ENCODE measurements at regions not wholly inside any gene's neighbourhood (a gene's known extent, or its start where the extent isn't known, plus 50 kb on each side); places are given as distances from the start of the nearest gene placed in this dataset.
"Not testable (repeated sequence)": the region's sequence is repeated elsewhere in the genome, so short reads cannot be mapped to it uniquely, and the experiment has no call there.

DNA sequence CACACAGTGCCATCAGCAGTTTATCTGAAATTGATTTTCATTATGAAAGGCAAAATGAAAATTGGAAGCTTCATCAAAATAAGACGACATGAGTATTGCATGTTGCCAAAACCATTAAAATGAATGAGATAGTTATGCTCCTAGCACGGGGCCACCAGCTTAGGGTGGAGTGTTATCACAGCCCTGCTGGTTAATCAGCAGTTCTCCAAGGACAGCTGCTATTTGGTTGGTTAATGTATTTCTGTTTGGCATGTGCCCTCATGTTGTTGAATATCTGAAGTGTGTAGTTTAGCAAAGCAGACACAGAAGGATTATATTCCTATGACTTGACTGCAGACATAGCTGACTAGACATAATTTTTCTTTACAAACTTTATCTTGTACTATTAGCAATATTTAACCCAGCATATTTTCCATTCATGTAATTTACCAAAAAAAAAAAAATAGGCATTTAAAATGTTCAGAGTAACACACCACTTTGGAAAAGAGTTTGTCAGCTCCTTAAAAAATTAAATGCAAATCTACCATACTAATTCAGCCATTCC lies 98.6 kb upstream of the PIK3R1 start:
- H3K27ac ChIP-seq: no peak overlapping the region
- no peak for DNase-seq (ENCODE audit: low read depth, low spot score)

DNA sequence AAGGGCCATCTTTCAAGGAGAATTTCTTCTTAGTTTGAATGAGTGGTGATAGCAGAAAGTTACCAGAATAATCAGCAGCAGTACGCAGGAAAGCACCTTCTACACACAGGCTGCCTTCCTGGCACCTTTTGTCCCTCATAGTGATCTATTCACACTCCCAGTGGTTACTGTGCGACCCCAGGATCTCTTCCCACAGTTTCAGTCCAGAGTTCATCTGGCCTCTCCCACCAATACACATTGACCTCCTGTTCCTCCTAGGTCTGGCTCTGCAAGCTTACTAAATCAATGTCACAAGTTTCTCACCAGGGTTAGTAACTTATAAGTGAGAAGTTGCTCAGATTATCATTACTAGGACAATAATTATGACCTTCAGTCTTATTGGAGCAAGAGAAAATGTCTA lies 99.1 kb upstream of the PIK3R1 start:
- H3K27ac ChIP-seq: no peak overlapping the region
- DNase-seq (ENCODE audit: low read depth, low spot score): no peak

DNA sequence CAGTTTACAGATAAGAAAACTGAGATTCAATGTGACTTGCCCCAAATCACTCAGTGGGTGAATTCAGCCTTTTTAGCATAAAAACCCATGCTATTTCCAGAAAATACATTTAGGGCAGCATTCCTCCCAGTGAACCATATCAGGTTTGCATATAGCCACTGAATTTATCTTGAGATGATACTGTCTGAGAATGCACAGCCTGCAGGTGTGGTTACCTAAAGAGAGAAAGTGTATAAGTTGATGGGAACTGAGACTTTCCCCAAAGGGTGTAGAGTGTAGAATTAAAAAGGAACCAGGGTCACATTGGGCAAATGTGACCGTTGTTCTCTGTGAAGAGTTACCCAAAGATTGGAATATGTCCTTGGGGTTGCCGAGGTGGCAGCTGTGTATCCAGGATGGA lies 100.0 kb upstream of the PIK3R1 start:
- no peak overlapping the region for H3K27ac ChIP-seq
- DNase-seq (ENCODE audit: low read depth, low spot score): no peak

DNA sequence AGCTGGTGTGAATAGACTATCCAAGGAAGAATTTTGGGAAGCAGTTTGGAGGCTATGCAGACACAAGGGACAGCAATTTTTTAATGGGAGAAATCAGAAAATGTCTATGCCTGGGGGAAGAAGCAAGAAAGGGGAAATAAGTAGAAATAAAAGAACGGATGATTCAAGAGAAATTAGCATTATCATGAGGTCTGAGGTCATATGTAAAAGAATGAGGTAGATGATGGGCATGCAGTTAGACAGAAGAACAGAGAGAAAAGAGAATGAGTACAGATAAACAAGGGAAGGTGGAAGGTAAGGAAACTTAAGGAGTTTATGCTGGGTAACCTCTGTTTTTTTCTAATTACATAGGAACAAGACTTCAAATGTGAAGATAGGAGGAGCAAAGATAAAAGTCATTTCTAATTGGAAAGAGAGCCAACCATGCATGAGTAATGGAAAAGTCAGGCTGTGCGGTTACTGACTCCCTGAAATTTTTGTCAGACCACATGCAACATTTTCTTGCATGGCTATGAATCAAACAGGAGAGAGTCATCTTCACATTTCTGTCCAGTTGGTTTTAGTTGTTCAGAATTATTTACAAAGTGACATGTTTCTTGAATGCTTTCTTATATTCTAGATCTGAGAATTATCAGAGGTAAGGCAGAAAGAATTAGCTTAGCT lies 101.0 kb upstream of the PIK3R1 start:
- no peak for DNase-seq (ENCODE audit: low read depth, low spot score)

GRCh38 chr5:68112658-68113057 lies 102.9 kb upstream of the PIK3R1 start:
- H3K27ac ChIP-seq: no peak overlapping the region
- no peak for DNase-seq (ENCODE audit: low read depth, low spot score)

More for the DNA sequence above, 101.0 kb upstream of the PIK3R1 start:
- H3K27ac ChIP-seq: peak overlapping the region; percentile 15

GRCh38 chr5:68110894-68111293 lies 104.7 kb upstream of the PIK3R1 start:
- H3K27ac ChIP-seq: no peak overlapping the region
- no peak for DNase-seq (ENCODE audit: low read depth, low spot score)

GRCh38 chr5:68110264-68110663 lies 105.3 kb upstream of the PIK3R1 start:
- DNase-seq (ENCODE audit: low read depth, low spot score): no peak
- H3K27ac ChIP-seq: no peak overlapping the region

DNA sequence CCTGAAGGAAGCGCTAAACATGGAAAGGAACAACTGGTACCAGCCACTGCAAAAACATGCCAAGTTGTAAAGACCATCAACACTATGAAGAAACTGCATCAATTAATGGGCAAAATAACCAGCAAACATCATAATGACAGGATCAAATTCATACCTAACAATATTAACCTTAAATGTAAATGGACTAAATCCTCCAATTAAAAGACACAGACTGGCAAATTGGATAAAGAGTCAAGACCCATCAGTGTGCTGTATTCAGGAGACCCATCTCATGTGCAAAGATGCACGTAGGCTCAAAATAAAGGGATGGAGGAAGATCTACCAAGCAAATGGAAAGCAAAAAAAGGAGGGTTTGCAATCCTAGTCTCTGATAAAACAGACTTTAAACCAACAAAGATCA lies 111.3 kb upstream of the PIK3R1 start:
- not testable (repeated sequence) for DNase-seq (ENCODE audit: low read depth, low spot score)

GRCh38 chr5:68103297-68103696 lies 112.3 kb upstream of the PIK3R1 start:
- H3K27ac ChIP-seq; DNase-seq (ENCODE audit: low read depth, low spot score): not testable (repeated sequence)

More for the DNA sequence above, 111.3 kb upstream of the PIK3R1 start:
- not testable (repeated sequence) for H3K27ac ChIP-seq

DNA sequence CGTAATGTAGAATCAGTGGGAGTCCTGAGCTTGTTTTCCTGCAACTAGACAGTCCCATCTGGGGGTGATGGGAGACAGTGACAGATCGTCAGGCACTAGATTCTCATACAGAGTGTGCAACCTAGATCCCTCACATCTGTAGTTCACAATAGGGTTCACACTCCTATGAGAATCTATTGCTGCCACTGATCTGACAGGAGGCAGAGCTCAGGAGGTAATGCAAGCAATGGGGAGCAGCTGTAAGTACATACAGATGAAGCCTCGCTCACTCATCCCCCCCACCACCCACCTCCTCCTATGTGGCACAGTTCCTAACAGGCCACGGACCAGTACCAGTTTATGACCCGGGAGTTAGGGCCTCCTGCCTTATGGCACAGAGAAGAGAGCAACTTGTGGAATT lies 116.2 kb upstream of the PIK3R1 start:
- DNase-seq (ENCODE audit: low read depth, low spot score): no peak

GRCh38 chr5:68093455-68094159 lies 121.9 kb upstream of the PIK3R1 start:
- no peak overlapping the region for H3K27ac ChIP-seq
- no peak for DNase-seq (ENCODE audit: low read depth, low spot score)

More for the DNA sequence above, 116.2 kb upstream of the PIK3R1 start:
- no peak overlapping the region for H3K27ac ChIP-seq

DNA sequence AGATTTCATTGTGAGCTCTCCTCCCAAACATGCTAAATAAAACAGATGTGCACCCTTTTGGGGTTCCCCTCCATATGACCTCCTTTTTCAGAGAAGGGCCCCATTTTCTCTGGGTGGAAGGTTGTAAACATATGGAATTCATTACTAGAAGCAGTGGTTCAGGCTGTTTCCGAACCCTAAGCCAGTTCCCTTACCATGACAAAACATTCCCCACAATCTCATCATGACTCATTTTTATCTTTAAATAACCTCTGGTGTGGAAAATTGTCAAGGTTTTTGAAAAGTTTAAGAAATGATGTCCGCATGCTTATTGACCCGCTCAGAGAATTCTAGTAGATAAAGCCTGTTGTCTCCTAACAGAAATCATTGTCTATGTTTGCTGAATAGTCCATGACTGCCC lies 127.3 kb upstream of the PIK3R1 start:
- DNase-seq (ENCODE audit: low read depth, low spot score): no peak
- no peak overlapping the region for H3K27ac ChIP-seq

DNA sequence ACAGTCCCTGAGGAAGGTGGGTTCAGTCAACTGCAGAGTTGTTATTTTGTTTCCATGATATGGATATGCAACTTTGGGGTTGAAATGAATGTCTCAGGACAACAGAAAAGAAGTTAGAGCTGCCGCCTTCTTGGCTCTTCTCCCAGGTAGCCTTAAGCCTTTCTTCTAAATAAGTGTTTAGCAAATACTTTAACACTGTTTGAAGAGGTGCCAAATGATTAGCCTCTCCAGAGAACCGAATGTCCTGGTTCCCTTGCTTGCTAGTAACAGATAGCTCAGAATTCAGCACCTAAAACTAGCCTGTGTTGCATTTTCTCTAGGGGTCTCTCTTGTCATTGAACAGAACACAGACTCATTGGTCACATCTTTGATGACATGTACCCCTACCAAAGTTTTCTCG lies 127.7 kb upstream of the PIK3R1 start:
- H3K27ac ChIP-seq: no peak overlapping the region
- DNase-seq (ENCODE audit: low read depth, low spot score): no peak

DNA sequence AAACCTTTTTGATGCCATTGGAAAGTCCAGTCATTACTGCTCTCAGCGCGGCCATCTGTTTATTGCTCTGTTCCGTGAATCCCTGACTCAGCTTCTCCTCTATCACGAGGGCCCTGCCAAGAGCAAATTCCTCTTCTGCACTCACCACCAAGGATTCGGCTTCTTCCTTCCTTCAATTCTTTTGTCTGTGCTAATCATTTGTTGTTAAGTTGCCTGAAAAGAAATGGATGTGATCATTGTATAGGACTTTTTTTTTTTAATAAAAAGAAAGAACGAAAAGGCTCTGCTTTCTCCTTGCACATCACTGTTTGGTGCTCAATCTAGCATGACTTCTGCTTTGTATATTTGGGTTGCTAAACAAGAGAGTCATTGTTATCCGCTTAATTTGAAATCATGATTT lies 128.7 kb upstream of the PIK3R1 start:
- no peak overlapping the region for H3K27ac ChIP-seq
- no peak for DNase-seq (ENCODE audit: low read depth, low spot score)

- no peak overlapping the region for H3K27ac ChIP-seq
- no peak for DNase-seq (ENCODE audit: low read depth, low spot score)
These were observed 129.1 kb upstream of the PIK3R1 start for GRCh38 chr5:68086439-68086838.

GRCh38 chr5:68084396-68084795 lies 131.2 kb upstream of the PIK3R1 start:
- H3K27ac ChIP-seq: no peak overlapping the region
- DNase-seq (ENCODE audit: low read depth, low spot score): no peak

DNA sequence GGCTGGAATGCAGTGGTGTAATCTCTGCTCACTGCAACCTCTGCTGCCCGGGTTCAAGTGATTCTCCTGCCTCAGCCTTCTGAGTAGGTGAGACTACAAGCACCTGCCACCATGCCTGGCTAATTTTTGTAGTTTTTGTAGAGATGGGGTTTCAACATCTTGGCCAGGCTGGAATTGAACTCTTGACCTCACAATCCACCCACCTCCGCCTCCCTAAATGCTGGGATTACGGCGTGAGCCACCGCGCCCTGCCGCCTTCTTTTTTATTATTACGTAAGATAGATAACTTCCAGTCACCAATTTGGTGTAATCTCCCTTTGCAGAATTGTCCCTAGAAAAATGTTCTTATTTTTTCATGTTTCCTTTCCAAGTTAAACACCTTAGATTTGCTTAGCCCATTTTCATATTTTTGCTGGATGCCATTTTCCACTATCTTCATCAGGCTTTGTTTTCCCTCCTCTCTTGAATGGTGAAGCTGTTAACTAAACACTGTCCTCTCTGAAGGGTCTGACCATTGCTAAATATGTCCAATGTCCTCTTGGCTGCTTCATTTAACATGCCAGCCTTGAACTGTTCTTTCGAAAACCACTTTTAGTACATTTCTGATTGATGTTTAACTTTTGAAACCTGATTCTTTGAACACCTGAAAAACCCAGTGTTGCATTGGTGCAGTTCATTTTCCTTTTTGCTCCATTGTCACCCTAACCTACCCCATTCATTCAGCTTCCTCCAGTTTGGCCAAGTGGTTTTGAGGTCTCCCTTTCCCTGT lies 135.1 kb upstream of the PIK3R1 start:
- no peak overlapping the region for H3K27ac ChIP-seq
- DNase-seq (ENCODE audit: low read depth, low spot score): no peak

GRCh38 chr5:68077349-68077894 lies 138.1 kb upstream of the PIK3R1 start:
- H3K27ac ChIP-seq: no peak overlapping the region
- DNase-seq (ENCODE audit: low read depth, low spot score): no peak

DNA sequence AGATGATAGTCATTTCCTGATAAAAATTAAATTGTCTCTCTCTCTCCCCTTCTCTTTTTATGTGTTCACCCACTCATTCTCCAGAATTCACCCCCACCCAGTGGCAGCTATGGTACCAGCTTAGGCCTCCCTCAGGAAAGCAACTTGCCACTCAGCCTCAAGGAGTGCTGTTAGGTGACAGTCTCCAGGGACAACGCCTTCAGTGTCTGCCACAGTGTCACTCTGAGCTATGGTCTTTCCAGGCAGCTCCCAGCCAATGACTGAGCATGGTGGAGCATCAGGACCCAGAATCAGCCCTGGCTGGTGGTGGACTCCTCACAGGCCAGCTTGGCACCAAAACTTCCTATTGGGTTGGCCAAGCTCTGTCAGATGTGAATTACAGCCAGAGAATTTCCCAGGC lies 140.9 kb upstream of the PIK3R1 start:
- DNase-seq (ENCODE audit: low read depth, low spot score): no peak
- no peak overlapping the region for H3K27ac ChIP-seq

- H3K27ac ChIP-seq: no peak overlapping the region
- no peak for DNase-seq (ENCODE audit: low read depth, low spot score)
These were observed 141.4 kb upstream of the PIK3R1 start for GRCh38 chr5:68074048-68074632.
